ENCODE measurements at regions not wholly inside any gene's neighbourhood (a gene's known extent, or its start where the extent isn't known, plus 50 kb on each side); places are given as distances from the start of the nearest gene placed in this dataset.

GRCh38 chr3:195010551-195011100, 260.3 kb downstream of the XXYLT1 start:
- Histone ChIP-seq H3K9ac (ENCODE audit: low read length) (no peak overlapping the region), H3K27ac (ENCODE audit: low read depth, low read length) (no peak overlapping the region), H3K4me3 (ENCODE audit: low read length) (no peak overlapping the region), H3K27me3 (ENCODE audit: control insufficient read depth, insufficient read depth, low read length) (no peaks in the 10 kb centered on the region), H3K36me3 (ENCODE audit: control insufficient read depth, insufficient read depth, low read length) (no peaks in the 10 kb centered on the region), H3K4me1 (ENCODE audit: control insufficient read depth, insufficient read depth, low read length) (no peaks in the 10 kb centered on the region)

GRCh38 chr3:195011231-195011834, 259.6 kb downstream of the XXYLT1 start:
- no peaks in the 10 kb centered on the region for H3K36me3 ChIP-seq (ENCODE audit: control insufficient read depth, insufficient read depth, low read length)
- no peaks in the 10 kb centered on the region for H3K27me3 ChIP-seq (ENCODE audit: control insufficient read depth, insufficient read depth, low read length)
- no peak overlapping the region for H3K9ac ChIP-seq (ENCODE audit: low read length)
- H3K27ac ChIP-seq (ENCODE audit: low read depth, low read length) = no peak overlapping the region
- H3K4me1 ChIP-seq (ENCODE audit: control insufficient read depth, insufficient read depth, low read length) = no peaks in the 10 kb centered on the region
- no peak overlapping the region for H3K4me3 ChIP-seq (ENCODE audit: low read length)

DNA sequence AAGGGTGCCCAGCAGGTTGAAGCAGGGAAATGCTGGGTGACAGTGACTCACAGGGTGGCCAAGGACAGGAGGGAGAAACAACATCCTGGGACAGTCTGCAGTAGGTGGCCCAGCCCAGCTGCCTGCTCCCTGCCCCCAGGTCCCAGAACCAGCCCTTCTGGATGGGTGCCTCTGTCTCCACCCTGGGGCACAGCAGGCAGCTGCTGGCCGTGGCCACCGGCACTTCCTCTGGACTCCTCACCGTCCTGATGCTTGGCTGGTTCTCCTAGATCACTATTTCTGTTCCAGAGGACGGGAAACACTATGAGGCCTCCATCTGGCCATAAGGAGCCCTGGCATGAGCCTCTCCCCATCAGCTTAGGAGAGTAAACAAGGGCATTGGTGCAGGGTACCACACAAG, 258.9 kb downstream of the XXYLT1 start:
- no peaks in the 10 kb centered on the region for H3K4me1 ChIP-seq (ENCODE audit: control insufficient read depth, insufficient read depth, low read length)
- H3K9ac ChIP-seq (ENCODE audit: low read length) = no peak overlapping the region
- H3K27me3 ChIP-seq (ENCODE audit: control insufficient read depth, insufficient read depth, low read length) = no peaks in the 10 kb centered on the region
- H3K36me3 ChIP-seq (ENCODE audit: control insufficient read depth, insufficient read depth, low read length) = no peaks in the 10 kb centered on the region
- no peak overlapping the region for H3K27ac ChIP-seq (ENCODE audit: low read depth, low read length)
- H3K4me3 ChIP-seq (ENCODE audit: low read length) = no peak overlapping the region

DNA sequence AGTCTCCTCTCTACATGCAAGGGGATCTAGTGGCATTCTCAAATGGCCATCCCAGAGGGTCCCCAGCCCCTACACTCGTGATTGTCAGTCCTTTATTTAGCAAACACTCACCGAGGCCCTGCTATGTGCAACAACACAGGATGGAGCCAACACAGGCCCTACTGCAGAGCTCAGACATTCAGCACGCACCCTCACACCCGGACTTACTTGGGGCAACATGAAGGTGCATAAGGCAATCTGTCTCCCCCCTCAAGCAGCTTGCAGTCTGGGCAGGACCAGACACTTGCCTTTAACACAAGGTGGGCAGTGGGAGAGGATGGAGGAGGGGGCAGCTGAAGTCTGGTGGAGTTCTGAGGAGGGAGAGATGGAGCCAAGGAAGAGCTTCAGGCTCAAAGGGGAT, 258.4 kb downstream of the XXYLT1 start:
- H3K27me3 ChIP-seq (ENCODE audit: control insufficient read depth, insufficient read depth, low read length) = no peaks in the 10 kb centered on the region
- no peaks in the 10 kb centered on the region for H3K4me1 ChIP-seq (ENCODE audit: control insufficient read depth, insufficient read depth, low read length)
- H3K4me3 ChIP-seq (ENCODE audit: low read length) = no peak overlapping the region
- no peaks in the 10 kb centered on the region for H3K36me3 ChIP-seq (ENCODE audit: control insufficient read depth, insufficient read depth, low read length)
- H3K27ac ChIP-seq (ENCODE audit: low read depth, low read length) = no peak overlapping the region
- no peak overlapping the region for H3K9ac ChIP-seq (ENCODE audit: low read length)

DNA sequence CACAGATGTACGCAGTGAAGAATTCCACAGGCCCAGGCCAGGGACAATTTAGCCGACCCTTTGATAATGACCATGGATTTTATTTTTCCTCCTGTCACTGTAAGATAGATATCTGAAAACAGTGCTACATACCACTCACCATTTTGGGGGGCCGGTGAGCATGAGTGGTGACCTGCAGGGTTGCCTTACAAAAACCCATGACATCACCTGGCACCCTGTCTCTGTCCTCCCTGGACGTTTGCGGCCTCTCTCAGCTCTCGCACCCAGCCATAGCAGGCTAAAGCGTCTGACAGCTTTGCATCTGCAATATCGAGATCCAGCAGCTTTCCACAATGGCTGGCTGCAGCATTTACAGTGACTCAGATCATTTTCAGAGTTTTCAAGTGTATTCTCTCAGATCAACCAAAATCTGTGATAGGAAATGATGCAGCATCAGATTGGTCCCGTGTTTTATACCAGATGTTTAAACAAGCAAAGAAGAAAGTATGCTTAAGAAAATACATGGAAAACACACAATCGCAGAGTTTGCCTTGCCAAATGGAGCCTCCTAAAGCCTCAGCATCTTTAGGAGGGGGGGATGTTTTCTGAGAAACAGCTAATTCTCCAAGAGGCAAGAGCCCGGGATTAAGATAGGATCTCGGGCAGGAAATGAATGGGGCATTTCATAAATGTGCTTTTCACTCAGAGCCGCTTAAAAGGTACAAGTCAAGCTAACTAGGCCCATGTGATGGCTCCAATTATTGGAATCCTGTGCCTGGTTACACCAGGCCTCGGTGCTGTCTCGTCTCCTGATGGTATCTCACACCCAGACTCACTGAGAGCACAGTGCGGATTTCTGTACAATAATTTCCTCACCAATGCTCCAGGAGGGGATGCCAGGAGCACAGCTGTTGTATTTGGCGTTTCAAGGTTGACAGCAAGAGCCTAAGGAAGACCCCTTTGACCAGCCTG, 257.3 kb downstream of the XXYLT1 start:
- Histone ChIP-seq H3K4me1 (ENCODE audit: control insufficient read depth, insufficient read depth, low read length) (no peaks in the 10 kb centered on the region), H3K27me3 (ENCODE audit: control insufficient read depth, insufficient read depth, low read length) (no peaks in the 10 kb centered on the region), H3K27ac (ENCODE audit: low read depth, low read length) (no peak overlapping the region), H3K9ac (ENCODE audit: low read length) (no peak overlapping the region), H3K36me3 (ENCODE audit: control insufficient read depth, insufficient read depth, low read length) (no peaks in the 10 kb centered on the region), H3K4me3 (ENCODE audit: low read length) (no peak overlapping the region)

GRCh38 chr3:195015021-195015420, 255.9 kb downstream of the XXYLT1 start:
- no peak overlapping the region for H3K27ac ChIP-seq (ENCODE audit: low read depth, low read length)

GRCh38 chr3:195017151-195017550, 253.8 kb downstream of the XXYLT1 start:
- Histone ChIP-seq H3K27me3 (ENCODE audit: control insufficient read depth, insufficient read depth, low read length) (no peaks in the 10 kb centered on the region), H3K36me3 (ENCODE audit: control insufficient read depth, insufficient read depth, low read length) (no peaks in the 10 kb centered on the region), H3K9ac (ENCODE audit: low read length) (no peak overlapping the region), H3K4me1 (ENCODE audit: control insufficient read depth, insufficient read depth, low read length) (no peaks in the 10 kb centered on the region), H3K27ac (ENCODE audit: low read depth, low read length) (no peak overlapping the region), H3K4me3 (ENCODE audit: low read length) (no peak overlapping the region)

More at GRCh38 chr3:195015021-195015420, 255.9 kb downstream of the XXYLT1 start:
- H3K27me3 ChIP-seq (ENCODE audit: control insufficient read depth, insufficient read depth, low read length) = no peaks in the 10 kb centered on the region
- H3K36me3 ChIP-seq (ENCODE audit: control insufficient read depth, insufficient read depth, low read length) = no peaks in the 10 kb centered on the region
- no peak overlapping the region for H3K4me3 ChIP-seq (ENCODE audit: low read length)
- H3K4me1 ChIP-seq (ENCODE audit: control insufficient read depth, insufficient read depth, low read length) = no peaks in the 10 kb centered on the region
- no peak overlapping the region for H3K9ac ChIP-seq (ENCODE audit: low read length)

Data from rectal smooth muscle tissue (tissue), 1 donor.